B cell (primary cell): ENCODE measurements at regions not wholly inside any gene's neighbourhood (a gene's known extent, or its start where the extent isn't known, plus 50 kb on each side); places are given as distances from the start of the nearest gene placed in this dataset.

Experiments used
- ATAC-seq: fragments of 200-7000 bp; cut with Tn5 transposase; one replicate; pipeline ENCODE4 v1.10.0; 2021; ENCODE audit warnings: low read depth, mild to moderate bottlenecking, moderate number of reproducible peaks, moderate library complexity
- CTCF ChIA-PET: fragments of 350-600 bp; sonication (Branson Sonifier 250); formaldehyde crosslinking; loops from one replicate; lab custom pipeline; 2021; ENCODE audit warnings: antibody characterized with exemption, inconsistent platforms; lab: Charles Lee
- POLR2A ChIA-PET: fragments of 350-600 bp; sonication (Branson Sonifier 250); formaldehyde crosslinking; loops from one replicate; lab custom pipeline; 2021; ENCODE audit warnings: antibody characterized with exemption; lab: Charles Lee
- DNase-seq: peaks from one replicate; pipeline ENCODE4 v3.0.0; 2013
- H2AFZ ChIP-seq: 2 replicates; pipeline ENCODE4 v1.6.1; 2012; ENCODE audit warnings: mild to moderate bottlenecking, low read depth, low read length; ENCODE audit not compliant: insufficient read depth, poor library complexity, severe bottlenecking
- H3K27ac ChIP-seq, 2 donors: 1 replicate in 1 of 2; 2 replicates in 1 of 2; pipeline ENCODE4 v1.5.1; 2012 to 2013; ENCODE audit warnings: low read length in 2 of 2, mild to moderate bottlenecking in 2 of 2, moderate library complexity in 1 of 2
- H3K27me3 ChIP-seq, 4 experiments: fragments of 200-600 bp in 1 of 4; sonication (generic) in 1 of 4; replicated peaks in 1 of 4; 1 replicate in 2 of 4; 2 replicates in 2 of 4; pipeline versions ENCODE4 v1.6.1 to v1.7.0; 2013 to 2016; ENCODE audit warnings: low read length in 3 of 4, mild to moderate bottlenecking in 2 of 4, mixed read lengths in 1 of 4, moderate library complexity in 1 of 4; ENCODE audit not compliant: insufficient read depth in 4 of 4, control insufficient read depth in 3 of 4; ENCODE audit errors: control extremely low read depth in 1 of 4
- H3K36me3 ChIP-seq, 2 experiments: replicated peaks in 1 of 2; 1 replicate in 1 of 2; 2 replicates in 1 of 2; pipeline versions ENCODE4 v1.6.1 to v1.7.1; 2013; ENCODE audit warnings: low read length in 1 of 2; ENCODE audit not compliant: insufficient read depth in 2 of 2, control insufficient read depth in 1 of 2; ENCODE audit errors: control extremely low read depth in 1 of 2, extremely low read depth in 1 of 2
- H3K4me1 ChIP-seq, 2 donors: fragments of 200-600 bp in 1 of 2; sonication (generic) in 1 of 2; 1 replicate in 1 of 2; 2 replicates in 1 of 2; pipeline versions ENCODE4 v1.5.1 to v1.6.1; 2013 to 2017; ENCODE audit warnings: low read length in 2 of 2; ENCODE audit not compliant: control insufficient read depth in 2 of 2, insufficient read depth in 2 of 2
- H3K4me2 ChIP-seq: replicated peaks from 2 replicates; pipeline ENCODE3; 2012; ENCODE audit warnings: mild to moderate bottlenecking, low read depth, low read length; ENCODE audit not compliant: poor library complexity, severe bottlenecking
- H3K4me3 ChIP-seq, 5 experiments: fragments of 200-600 bp in 1 of 5; sonication (generic) in 1 of 5; 1 replicate in 3 of 5; 2 replicates in 2 of 5; pipeline versions ENCODE4 v1.5.1 to v1.7.0; 2011 to 2016; ENCODE audit warnings: low read length in 4 of 5, mild to moderate bottlenecking in 4 of 5, low read depth in 2 of 5, control low read depth in 1 of 5, moderate library complexity in 1 of 5; ENCODE audit not compliant: insufficient read depth in 1 of 5; ENCODE audit errors: control extremely low read depth in 1 of 5, extremely low read depth in 1 of 5
- H3K79me2 ChIP-seq: fragments of 200-600 bp; sonication (generic); one replicate; pipeline ENCODE4 v1.6.0; 2016; ENCODE audit warnings: low read length; ENCODE audit not compliant: control insufficient read depth, insufficient read depth
- H3K9ac ChIP-seq: fragments of 200-600 bp; sonication (generic); 2 replicates; pipeline ENCODE4 v1.6.1; 2017; ENCODE audit warnings: mild to moderate bottlenecking, low read length, moderate library complexity
- H3K9me3 ChIP-seq, 3 donors: one replicate each; pipeline versions ENCODE4 v1.6.1 to v1.7.1; 2013; ENCODE audit warnings: low read length in 2 of 3; ENCODE audit not compliant: control insufficient read depth in 2 of 3, insufficient read depth in 1 of 3; ENCODE audit errors: control extremely low read depth in 1 of 3
- H4K20me1 ChIP-seq: 2 replicates; pipeline ENCODE4 v1.6.0; 2012; ENCODE audit warnings: mild to moderate bottlenecking, low read length; ENCODE audit not compliant: insufficient read depth, control insufficient read depth, poor library complexity, severe bottlenecking
- H3K27ac Mint-ChIP-seq: one replicate; pipeline ENCODE4 v1.8.0; 2021; ENCODE audit warnings: mixed read lengths
- H3K27me3 Mint-ChIP-seq: one replicate; pipeline ENCODE4 v1.8.0; 2021; ENCODE audit warnings: mixed read lengths
- H3K4me1 Mint-ChIP-seq: one replicate; pipeline ENCODE4 v1.8.0; 2021; ENCODE audit warnings: mixed read lengths
- H3K4me3 Mint-ChIP-seq: one replicate; pipeline ENCODE4 v1.8.0; 2021; ENCODE audit warnings: mixed read lengths
- H3K9me3 Mint-ChIP-seq: one replicate; pipeline ENCODE4 v1.8.0; 2022; ENCODE audit warnings: mixed read lengths; ENCODE audit not compliant: insufficient read depth
- CTCF ChIP-seq: fragments of 200-600 bp; IDR thresholded peaks from one replicate; pipeline ENCODE4 v1.8.0; 2022; ENCODE audit warnings: antibody characterized with exemption, mild to moderate bottlenecking
- EZH2 ChIP-seq: IDR thresholded peaks from 2 replicates; pipeline ENCODE4 v1.6.1; 2012; ENCODE audit warnings: borderline replicate concordance, low read depth, mild to moderate bottlenecking, moderate library complexity, low read length; ENCODE audit not compliant: insufficient read depth, poor library complexity, severe bottlenecking
- WGBS: methylation state at CpG from one replicate; pipeline ENCODE4 v1.1.5; 2013; ENCODE audit warnings: missing lambda C conversion rate; ENCODE audit not compliant: insufficient coverage; 5-methylcytosine and 5-hydroxymethylcytosine counted together
- intact Hi-C: fragments of 100-400 bp; cut with micrococcal nuclease; formaldehyde crosslinking; loops from one replicate; pipeline ENCODE4 v1.10.0; 2022

- Histone ChIP-seq H2AFZ (no peak overlapping the region), H3K36me3 (no peaks in the 10 kb centered on the region), H3K9ac (no peak overlapping the region), H3K27ac (no peak overlapping the region), H3K4me3 (no peak overlapping the region), H3K9me3 (peaks cover 0 to 6% (median 0%) of the 10 kb centered on the region in 3 donors), H3K27me3 (no peaks in the 10 kb centered on the region), H4K20me1 (no peaks in the 10 kb centered on the region), H3K4me1 (no peaks in the 10 kb centered on the region), H3K4me2 (no peak overlapping the region), H3K79me2 (no peaks in the 10 kb centered on the region)
- Mint-ChIP-seq H3K4me1 (no peaks in the 10 kb centered on the region), H3K9me3 (peaks cover 6% of the 10 kb centered on the region), H3K27ac (no peak overlapping the region), H3K27me3 (no peaks in the 10 kb centered on the region), H3K4me3 (no peak overlapping the region)
- CTCF ChIA-PET = no interaction called here
- no CpG with 5 or more reads among the region's 1 CpG for WGBS
- DNase-seq = no peak
- ATAC-seq = no peak
- no peak for TF ChIP-seq EZH2
- TF ChIP-seq CTCF = no peak
- POLR2A ChIA-PET = no interaction called here
- intact Hi-C loops = no loop called here
Observed at GRCh38 chr11:26847977-26848376, 126.1 kb upstream of the SLC5A12 start.

GRCh38 chr11:26849036-26849435 is 127.2 kb upstream of the SLC5A12 start:
- Mint-ChIP-seq H3K9me3 (peaks cover 6% of the 10 kb centered on the region), H3K4me3 (no peak overlapping the region), H3K27me3 (no peaks in the 10 kb centered on the region), H3K27ac (no peak overlapping the region), H3K4me1 (no peaks in the 10 kb centered on the region)
- Histone ChIP-seq H3K9me3 (peaks cover 0 to 6% (median 0%) of the 10 kb centered on the region in 3 donors), H2AFZ (no peak overlapping the region), H3K4me2 (no peak overlapping the region), H4K20me1 (no peaks in the 10 kb centered on the region), H3K4me3 (no peak overlapping the region), H3K4me1 (no peaks in the 10 kb centered on the region), H3K27me3 (no peaks in the 10 kb centered on the region), H3K27ac (no peak overlapping the region), H3K36me3 (no peaks in the 10 kb centered on the region), H3K9ac (no peak overlapping the region), H3K79me2 (no peaks in the 10 kb centered on the region)
- no peak for ATAC-seq
- WGBS = 56% methylated on average over 5 of the region's 5 CpGs
- ChIA-PET POLR2A (no interaction called here), CTCF (no interaction called here)
- intact Hi-C loops = no loop called here
- TF ChIP-seq CTCF (no peak), EZH2 (no peak)
- no peak for DNase-seq
